GM21447 (cell line): ENCODE measurements at regions not wholly inside any gene's neighbourhood (a gene's known extent, or its start where the extent isn't known, plus 50 kb on each side); places are given as distances from the start of the nearest gene placed in this dataset.

ENCODE experiments used
- ATAC-seq: cut with Tn5 transposase; IDR thresholded peaks from one replicate; pipeline ENCODE4 v1.9.1; 2021; ENCODE audit not compliant: unreplicated experiment

DNA sequence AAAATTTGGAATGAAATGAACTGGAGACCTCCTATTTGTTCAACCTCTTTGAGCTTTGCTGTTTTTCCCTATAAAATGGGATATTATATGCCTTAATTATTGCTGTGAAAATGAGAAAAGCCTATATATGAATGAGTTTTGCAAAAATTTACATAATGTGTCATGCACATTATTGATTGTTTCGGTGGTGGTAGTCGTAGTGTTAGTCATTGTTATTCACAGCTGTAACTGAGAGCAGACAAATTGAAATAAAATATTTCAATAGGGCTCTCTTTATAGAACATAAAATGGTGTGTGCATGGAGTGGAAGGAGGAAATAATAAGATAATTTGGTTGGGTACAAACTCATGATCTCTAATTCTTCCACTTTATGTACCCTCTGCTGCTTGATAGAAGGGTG is 153.7 kb upstream of the GADL1 start:
- ATAC-seq: no peak

DNA sequence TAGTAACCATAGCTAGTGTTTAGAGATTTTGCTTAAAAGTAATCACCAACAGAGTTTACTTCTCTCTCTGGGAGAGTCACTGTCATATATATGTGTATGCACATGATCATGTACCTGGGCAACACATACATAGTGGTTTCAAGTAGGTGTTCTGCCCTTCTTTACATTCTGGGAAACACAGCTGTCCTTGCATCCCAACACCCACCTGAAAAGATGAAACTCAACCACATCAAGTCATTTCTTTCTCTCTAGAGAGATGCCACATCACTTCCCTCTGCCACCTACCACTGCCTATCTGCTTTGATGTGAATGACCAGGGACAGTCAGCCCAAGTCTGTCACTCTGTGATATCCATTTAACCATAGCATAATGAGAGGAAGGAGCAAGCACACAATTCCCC is 155.8 kb upstream of the GADL1 start:
- no peak for ATAC-seq

DNA sequence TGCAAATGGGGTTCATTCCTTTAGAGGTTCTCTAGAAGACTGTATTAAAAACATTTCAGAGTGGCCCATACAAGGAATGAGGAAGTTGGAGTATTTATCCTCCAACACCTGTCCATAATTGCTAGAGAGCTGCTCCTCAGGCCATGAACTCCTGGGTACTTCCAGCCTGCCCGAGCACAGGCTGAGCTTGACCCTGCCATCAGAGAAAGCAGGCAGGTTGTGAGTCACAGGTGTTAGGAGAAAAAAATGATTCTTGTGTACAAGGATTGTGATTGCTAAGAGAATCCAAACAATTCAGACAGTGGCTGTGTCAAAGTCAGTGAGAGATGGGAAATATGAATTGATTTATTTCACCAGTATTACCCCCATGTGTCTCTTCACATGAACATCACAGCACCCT is 156.8 kb upstream of the GADL1 start:
- no peak for ATAC-seq

DNA sequence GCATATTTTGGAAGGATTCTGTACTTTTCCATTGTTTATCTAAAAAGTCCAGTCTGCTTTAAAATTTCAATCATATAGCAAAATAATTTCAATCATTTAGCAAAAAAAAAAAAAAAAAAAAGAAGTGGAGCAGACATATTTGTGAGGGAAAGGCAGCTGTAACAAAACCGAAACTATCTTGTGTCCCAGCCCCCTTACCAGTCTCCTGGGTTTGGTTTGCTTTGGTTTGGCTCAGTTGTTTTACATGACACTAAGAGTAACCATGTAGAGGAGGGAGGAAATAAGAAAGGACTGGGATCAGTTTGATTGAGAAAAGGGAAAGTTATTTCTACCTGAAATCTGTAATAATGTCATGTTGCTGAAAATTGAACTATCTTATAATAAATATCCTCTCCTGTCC is 158.8 kb upstream of the GADL1 start:
- ATAC-seq: no peak

DNA sequence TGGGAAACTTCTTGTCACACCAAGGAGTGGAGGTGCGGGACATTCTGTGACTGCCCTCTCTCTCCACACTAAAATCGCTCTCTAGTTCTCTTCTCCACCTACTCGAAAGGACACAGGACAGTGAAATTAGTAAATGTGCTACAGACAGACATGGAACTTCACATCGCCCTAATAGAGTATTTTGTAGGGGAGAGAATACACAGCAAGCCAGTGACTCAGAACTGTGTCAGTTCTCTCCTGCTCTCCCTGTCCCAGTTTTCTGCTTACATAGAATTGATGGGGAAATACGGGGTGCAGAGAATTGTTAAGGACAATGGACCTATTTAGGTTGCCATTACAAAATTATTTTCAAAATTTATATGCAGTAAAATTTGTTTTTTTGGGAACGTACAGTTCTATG is 159.6 kb upstream of the GADL1 start:
- no peak for ATAC-seq

DNA sequence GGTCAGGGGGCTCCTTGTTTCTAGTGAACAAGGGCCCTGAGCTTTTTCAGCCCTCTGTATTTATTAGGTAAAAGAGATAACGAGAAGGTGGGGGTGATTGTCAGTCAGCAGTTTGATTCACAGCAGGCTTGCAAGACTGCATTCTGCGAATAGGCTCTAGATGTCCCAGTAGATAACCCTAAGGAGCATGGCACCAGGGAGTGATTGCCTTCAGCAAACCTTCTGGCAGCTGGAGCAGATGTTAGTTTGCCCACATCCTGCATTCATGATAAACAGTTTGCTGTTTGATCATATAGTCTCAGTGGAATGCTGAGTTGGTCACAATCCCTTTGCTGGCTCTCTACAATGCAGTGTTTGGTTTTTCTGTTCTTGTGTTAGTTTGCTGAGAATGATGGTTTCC is 161.3 kb upstream of the GADL1 start:
- ATAC-seq: no peak

DNA sequence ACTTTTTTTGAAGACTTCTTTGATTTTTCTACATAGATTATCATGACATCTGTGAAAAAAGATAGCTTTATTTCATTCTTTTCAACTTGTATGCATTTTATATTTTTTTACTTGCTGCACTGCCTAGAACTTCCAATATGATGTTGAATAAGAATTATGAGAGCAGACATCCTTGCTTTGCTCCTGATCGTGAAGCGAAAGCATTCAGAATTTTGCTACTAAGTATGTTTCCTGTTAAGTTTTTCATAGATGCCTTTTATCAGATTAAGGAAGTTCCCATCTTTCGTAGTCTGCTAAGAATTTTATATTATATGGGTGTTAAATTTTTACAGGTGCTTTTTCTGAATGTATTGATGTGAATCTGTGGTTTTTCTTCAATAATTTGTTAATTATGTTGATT is 163.4 kb upstream of the GADL1 start:
- no peak for ATAC-seq

DNA sequence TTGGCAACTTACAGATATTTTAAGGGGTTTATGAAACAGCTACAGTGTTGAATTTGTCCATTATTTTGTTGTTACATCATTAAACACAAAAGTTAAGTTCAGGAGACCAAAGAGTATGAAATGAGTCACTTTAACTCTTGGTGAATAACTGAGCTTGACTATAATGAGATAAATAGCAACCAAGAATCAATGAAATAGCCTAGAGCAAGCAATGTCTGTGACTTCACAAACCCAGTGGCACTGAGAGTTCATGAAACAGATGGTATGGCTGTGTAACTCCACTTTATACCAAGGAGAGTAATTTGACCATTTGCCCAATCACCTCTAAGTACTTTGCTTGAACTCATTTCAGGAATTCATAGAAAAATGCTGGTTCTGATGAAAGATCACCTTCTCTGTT is 169.6 kb upstream of the GADL1 start:
- no peak for ATAC-seq

DNA sequence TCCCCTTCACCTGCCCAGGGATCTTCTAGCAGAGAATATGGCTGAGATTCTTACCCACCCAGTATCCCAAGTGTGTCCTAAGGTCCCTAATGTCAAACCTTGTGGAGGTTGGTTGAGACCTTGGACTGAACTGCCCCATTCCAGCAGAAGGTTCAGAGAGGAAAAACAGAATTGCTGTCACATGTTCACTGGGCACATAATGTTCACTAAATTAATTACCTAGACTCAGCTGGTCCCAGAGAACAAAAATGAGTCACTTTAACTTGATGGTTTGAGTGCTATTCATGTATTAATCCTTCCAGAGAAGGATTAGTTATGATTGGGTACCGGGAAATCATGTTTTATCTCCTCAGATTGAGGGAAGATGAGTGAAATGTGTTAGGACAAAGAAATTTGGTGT is 171.3 kb upstream of the GADL1 start:
- ATAC-seq: no peak

DNA sequence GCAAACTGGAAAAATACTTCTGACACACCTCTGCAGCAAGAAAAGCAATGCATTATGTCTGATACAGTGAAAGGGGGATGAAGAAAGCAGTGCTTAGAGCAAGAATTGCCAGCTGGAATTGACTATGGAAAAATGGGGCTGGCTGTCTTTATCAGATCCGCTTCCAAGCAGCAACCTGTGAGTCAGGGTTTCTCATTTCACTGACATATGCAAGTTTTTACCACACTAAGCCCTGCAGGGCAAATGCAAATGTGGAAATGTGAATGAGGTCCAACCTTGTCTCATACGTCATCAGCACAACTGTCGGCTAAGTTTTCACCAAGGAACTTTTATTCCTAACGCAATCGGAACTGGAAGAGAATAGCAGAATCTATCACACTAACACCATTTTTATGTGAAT is 172.5 kb upstream of the GADL1 start:
- ATAC-seq: no peak

DNA sequence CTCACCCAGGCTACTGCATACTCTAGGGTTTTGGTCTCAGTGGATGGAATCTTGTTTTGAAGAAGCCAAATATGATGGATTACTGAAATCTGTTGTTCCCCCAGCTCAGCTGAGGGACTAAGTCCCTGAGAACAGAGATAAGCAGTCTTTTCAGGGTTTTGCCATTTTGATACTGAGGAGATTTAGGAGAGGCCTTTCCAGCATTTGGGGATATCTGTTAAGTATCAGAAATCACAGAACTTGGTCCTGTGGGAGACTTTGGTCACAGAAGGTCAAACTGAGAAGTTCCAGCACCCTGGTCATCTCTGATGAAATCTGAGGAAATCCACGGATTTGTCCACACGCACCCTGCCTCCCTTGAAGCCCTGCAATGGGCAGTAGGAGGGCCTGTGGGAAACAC is 181.0 kb upstream of the GADL1 start:
- no peak for ATAC-seq

DNA sequence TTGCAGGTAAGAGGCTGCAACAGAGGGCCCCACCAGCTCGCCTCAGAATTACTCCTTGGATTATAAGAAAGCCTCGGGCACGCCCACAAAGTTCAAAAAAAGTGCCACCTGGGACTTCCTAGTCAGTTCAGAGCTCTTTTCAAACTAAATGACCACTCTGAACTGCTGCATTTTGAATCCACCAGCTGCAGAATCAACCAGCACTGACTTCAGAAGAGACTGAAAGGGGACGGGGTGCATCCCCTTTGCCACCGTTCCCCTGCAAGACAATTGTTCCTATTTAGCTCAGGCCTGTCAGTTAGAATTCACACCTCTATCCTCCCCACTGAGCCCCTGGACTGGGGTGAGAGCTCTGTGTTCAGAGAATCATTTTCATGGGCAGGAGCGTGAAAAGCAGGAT is 181.4 kb upstream of the GADL1 start:
- ATAC-seq: no peak

DNA sequence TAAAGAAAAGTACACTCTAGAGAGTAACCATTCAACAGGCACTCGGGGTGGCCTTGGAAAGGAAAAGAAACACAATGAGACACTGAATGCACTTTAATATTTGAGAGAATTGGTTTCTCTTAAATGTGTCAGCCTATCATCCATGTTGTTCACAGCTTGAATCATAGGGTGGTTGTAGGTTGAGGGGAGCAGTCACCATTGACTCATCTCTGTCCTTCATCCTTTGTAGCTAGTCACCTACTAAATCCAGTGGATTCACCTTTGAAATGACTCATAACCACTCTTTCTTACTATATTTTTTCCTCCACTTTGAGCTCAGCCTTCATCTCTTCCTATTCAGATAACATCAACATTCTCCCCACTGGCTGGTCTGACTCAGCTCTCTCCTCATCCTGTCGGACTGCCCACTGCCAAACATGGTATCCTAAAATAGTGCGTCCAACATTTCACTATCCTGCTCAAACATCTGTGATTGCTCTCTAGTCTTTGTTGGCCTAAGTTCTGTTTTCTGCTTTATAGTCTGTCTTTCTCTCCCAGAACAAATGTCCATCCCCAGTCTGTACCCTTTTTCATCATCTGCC is 182.7 kb upstream of the GADL1 start:
- no peak for ATAC-seq

DNA sequence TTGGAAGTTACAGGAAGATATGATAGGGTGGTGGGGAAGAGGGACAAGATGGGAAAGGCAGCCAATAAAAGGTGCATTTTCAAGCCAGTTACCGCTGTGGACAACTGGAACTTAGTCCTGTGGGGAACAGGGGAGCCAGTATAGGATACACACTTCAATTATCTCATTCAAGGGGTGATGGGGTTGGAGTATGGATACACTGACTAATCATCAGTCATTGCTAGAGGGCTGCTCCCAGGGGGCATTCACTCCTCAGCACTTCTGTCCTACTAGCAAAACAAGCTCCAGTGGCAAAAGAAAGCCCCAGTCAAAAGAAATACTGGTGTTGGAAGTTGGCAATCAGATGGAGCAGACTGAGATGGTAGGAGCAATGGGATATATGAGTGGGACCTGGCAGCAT is 183.4 kb upstream of the GADL1 start:
- ATAC-seq: no peak

DNA sequence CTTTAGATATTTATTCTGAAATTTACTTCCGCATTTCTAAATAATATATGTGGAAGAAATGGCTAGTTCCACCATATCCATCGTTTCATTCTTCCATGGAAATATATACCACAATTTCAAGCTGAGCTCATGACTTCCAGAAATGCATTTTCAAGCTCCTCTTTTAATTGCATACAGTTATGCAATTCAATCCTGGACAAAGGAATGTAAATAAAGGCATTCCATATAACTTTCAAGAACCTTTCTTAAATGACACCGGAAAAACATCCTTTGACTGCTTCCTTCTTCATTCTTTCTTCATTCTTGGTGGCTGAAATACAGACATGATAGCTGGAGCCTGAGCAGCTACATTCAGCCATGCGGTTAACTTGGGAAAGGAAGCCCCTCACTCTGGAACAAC is 185.2 kb upstream of the GADL1 start:
- ATAC-seq: no peak

DNA sequence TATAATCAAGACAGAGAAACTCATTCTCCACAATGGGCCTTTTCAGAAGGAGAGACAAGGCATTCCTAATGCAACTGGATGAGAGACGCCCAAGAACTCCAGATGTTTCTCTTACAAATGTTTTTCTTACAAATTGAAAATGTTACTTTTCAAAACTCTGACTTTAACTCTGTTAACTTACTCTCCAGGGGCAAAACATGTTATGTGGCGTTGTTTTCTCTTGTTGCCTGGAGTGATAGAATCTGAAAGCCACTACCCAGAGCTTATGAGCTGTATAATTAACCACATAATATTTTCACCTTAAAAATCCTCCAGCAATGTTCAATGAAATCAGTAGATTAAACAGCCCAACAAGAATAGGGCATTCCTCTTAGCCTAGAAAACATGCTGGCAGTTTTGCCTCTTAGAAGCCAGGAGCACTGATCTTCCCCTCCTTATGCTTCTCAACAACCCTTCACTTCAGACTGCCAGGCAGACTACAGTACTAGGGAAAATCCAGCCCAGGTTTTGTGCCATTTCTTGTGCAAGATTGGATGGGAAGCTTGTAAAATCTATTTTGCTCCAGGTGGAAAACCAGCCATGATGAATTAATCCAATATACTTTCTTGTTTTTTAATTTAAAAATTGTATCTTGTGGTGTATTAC is 186.7 kb upstream of the GADL1 start:
- ATAC-seq: no peak

DNA sequence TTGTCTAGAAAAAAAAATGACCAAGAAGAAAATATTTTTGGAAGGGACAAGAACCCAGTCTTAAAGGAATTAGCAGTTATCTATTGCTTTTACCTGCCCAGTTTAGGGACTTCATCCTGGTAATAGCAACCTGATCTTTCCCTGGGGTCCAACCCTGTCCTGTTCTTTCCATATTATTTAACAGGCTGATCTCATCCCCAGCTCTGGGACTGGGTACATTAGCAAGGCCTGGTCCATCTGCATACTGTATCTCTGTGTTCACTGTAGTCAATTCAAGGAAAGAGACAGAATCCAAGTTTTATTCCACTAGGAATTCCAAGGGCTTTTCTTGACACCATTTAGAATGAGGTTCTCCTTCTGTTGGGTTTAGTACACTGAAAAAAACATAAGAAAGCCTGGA is 191.7 kb upstream of the GADL1 start:
- ATAC-seq: no peak

DNA sequence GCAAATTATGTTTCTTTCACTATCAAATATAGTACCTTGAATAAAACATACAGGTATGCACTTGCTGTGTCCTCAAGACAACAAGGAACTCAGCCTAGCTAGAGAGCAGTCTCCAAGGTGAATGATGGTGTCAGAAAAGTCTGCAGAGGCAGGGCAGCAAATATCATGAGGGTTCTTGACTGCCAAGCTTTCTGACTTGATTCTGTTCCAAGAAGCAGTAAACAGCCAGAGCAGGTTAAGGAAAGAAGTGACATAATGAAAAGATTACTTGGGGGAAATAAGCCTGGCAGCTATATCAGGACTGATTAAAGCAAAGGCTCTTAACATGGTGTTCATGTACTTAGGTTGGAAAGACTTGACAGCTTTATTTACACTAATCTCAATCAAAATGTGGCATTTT is 192.2 kb upstream of the GADL1 start:
- no peak for ATAC-seq

DNA sequence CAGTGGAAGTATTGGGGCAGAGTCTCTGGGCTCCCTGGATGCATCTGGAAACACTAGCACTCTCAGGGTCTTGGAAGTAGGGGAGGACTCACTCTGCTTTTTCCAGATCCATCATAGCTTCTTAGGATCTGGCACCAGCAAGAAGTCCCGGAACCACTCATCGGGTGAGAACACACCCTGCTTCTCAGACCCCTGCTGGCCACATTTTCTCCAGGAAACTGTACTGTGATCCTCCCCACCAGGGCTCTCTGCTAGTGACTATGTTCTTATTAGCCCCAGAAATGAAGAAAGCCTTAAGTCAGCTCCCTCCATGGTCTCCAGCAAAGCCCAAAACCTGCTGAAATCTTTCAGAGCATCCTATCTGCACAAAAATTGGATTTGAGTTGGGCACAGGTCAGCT is 197.3 kb upstream of the GADL1 start:
- ATAC-seq: no peak

DNA sequence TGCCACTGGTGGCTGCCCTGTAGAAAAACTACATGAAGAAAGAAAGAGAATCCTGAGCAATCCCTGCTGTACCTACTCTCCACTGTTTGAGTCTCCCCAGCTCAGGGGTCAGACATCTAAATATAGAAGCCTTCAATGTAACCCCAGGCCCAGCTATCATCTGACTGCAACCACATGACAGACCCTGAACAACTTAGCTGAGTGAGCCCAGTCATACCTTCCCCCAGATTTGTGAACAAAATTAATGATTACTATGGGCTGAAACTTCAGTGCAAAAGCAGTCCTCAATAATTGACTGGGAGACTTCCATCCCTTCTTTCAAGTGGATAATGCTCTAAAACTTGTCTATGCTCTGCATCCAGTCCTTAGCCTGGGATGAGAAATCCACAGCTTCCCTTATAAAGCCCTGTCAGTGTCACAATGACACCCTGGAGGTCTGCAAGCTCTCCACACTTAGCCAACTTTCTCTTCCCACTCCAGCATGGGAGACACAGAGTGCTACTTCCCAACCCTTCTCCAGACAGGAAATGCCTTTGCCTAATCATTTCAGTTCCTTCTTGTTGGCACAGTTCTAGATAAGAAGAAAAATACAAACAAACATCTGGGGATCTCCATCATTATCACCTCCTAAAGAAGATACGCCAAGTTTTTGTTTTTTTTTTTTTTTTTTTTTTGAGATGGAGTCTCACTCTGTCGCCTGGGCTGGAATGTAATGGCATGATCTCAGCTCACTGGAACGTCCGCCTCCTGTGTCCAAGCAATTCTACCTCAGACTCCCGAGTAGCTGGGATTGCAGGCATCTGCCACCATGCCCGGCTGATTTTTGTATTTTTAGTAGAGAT is 198.5 kb upstream of the GADL1 start:
- ATAC-seq: no peak

DNA sequence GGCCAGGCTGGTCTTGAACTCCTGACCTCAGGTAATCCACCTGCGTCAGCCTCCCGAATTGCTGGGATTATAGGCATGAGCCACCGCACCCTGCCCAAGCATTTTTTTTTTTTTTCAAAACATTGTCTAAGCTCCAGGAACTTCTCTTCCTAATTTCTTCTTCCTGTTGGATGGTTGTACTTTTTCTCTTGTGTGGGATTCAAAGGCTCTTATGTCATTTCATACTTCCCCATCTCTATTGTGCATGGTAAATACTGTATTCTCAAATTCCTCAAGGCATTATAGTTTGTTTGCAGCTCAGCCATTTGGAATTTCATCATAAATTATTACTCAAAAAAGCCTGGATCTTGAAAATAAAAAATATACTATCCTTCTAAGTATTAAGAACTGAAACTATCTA is 199.1 kb upstream of the GADL1 start:
- no peak for ATAC-seq

DNA sequence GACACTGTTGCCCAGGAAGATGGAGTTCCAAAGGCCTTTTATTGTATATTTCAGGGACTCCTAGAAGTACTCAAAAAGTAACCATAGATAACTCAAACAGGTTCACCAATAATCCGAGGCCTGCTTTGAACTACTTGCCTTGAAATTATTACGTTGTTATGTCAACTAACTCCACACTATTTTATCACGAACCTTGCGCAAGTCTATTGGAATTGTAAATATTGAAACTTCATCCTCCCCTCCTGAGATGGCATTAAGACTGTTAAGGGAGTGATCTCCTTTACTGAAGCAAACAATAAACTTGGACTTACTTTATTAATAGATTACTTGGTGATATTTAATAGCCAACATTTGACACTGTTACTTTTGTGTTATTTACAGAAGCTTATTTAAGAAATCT is 199.6 kb upstream of the GADL1 start:
- no peak for ATAC-seq

DNA sequence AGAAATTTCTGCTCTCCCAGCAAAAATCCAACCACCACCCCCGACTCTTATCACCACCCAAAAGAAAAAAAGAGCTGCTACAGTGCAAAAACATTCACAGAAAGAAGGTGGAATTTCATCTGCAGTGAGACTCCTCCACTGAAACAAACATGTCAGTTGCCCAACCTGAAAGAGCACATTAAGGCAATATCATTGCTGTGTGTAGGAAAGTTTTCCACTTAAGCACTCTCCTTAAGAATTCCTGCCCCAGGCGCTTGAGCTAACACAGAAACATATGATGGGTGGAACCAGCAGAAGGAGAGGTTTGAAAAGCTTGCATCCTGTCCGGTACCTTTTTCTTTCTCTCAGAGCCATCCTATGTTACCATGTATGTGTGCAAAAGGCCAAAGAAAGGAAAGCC is 200.8 kb upstream of the GADL1 start:
- ATAC-seq: no peak
